A549 (cell line): ENCODE measurements at regions not wholly inside any gene's neighbourhood (a gene's known extent, or its start where the extent isn't known, plus 50 kb on each side); places are given as distances from the start of the nearest gene placed in this dataset.
A peak's percentile ranks its signal among the peaks of the same experiment; 100 is the strongest.

Experiments used
- RFX5 ChIP-seq: fragments of 450-650 bp; IDR thresholded peaks from 2 replicates; pipeline ENCODE4 v1.7.1; 2014; ENCODE audit warnings: antibody characterized with exemption, mild to moderate bottlenecking, moderate library complexity
- SMC3 ChIP-seq: fragments of >200 bp; sonication (Bioruptor Twin); formaldehyde crosslinking; IDR thresholded peaks from 3 replicates; pipeline ENCODE4 v1.6.1; 2018; ENCODE audit warnings: inconsistent platforms
- ZNF302 ChIP-seq: fragments of 250-450 bp; sonication (Bioruptor Pico); IDR thresholded peaks from 2 replicates; pipeline ENCODE4 v1.9.0; 2021; ENCODE audit warnings: inconsistent platforms, mild to moderate bottlenecking, moderate library complexity
- TF ChIP-seq, protein P1 (sequence below): fragments of >200 bp; sonication (Bioruptor Twin); formaldehyde crosslinking; IDR thresholded peaks from 3 replicates; pipeline ENCODE4 v1.5.1; 2016

DNA sequence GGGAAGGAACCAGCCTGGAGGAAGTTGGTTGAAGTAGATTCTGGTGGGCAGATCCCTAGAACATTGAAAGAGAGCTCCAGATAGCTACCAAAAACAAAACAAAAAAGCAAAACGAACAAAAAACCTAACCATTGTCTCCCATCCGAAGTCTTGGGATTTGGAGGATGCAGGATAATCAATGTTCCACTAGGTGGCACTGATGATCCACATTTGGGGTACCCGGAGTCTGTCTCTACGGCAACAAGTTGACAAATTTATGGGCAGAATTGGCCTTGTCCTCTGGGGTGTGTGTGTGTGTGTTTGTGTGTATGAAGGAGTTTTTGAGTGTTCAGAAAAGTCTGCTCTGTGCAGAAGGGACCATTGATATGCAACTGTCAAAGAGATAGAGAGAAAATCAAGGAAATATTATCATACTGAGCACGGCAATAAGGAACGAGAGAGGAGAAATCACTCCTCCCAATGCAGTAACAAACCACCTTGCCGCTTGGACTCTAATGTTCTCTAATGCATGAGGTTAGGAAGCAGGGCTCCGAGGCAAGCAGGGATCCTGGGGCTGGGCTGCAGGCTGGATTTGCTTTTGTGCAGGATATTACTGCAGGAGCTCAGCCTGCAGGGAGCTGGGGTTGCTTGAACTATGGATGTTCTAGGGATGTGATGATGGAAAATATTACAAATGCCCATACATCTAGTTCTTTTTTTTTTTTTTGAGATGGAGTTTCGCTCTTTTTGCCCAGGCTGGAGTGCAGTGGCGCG is 59.8 kb upstream of the KLHL25 start:
- no peak for TF ChIP-seq ZNF302 (CRISPR knock-in tag)
- TF ChIP-seq, protein P1, sequence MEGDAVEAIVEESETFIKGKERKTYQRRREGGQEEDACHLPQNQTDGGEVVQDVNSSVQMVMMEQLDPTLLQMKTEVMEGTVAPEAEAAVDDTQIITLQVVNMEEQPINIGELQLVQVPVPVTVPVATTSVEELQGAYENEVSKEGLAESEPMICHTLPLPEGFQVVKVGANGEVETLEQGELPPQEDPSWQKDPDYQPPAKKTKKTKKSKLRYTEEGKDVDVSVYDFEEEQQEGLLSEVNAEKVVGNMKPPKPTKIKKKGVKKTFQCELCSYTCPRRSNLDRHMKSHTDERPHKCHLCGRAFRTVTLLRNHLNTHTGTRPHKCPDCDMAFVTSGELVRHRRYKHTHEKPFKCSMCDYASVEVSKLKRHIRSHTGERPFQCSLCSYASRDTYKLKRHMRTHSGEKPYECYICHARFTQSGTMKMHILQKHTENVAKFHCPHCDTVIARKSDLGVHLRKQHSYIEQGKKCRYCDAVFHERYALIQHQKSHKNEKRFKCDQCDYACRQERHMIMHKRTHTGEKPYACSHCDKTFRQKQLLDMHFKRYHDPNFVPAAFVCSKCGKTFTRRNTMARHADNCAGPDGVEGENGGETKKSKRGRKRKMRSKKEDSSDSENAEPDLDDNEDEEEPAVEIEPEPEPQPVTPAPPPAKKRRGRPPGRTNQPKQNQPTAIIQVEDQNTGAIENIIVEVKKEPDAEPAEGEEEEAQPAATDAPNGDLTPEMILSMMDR: peak; percentile 94
- TF ChIP-seq RFX5: no peak
- peak; percentile 74 for TF ChIP-seq SMC3
